Esophagus squamous epithelium (tissue), 5 donors: ENCODE measurements at regions not wholly inside any gene's neighbourhood (a gene's known extent, or its start where the extent isn't known, plus 50 kb on each side); places are given as distances from the start of the nearest gene placed in this dataset.

Source experiments
- DNase-seq: peaks from one replicate; lab custom pipeline; 2025; lab: John Stamatoyannopoulos, UW
- H3K27ac ChIP-seq, 4 donors: fragments of 200-600 bp; sonication (generic); one replicate each; pipeline ENCODE4 v1.5.1; 2016 to 2019; ENCODE audit warnings: mild to moderate bottlenecking in 1 of 4
- H3K27me3 ChIP-seq, 4 donors: fragments of 200-600 bp; sonication (generic); 1 replicate in 3 of 4; 2 replicates in 1 of 4; pipeline versions ENCODE4 v1.5.1 to v1.6.0; 2017 to 2021; ENCODE audit warnings: antibody characterized with exemption in 1 of 4
- H3K36me3 ChIP-seq, 3 donors: fragments of 200-600 bp; sonication (generic); one replicate each; pipeline ENCODE4 v1.5.1; 2016 to 2019
- H3K4me1 ChIP-seq, 3 donors: fragments of 200-600 bp; sonication (generic); one replicate each; pipeline ENCODE4 v1.5.1; 2017 to 2019
- H3K4me3 ChIP-seq, 4 donors: fragments of 200-600 bp; sonication (generic); 1 replicate in 3 of 4; 2 replicates in 1 of 4; pipeline ENCODE4 v1.5.1; 2016 to 2019; ENCODE audit warnings: mild to moderate bottlenecking in 2 of 4, moderate library complexity in 1 of 4
- H3K9me3 ChIP-seq, 3 donors: fragments of 200-600 bp; sonication (generic); one replicate each; pipeline ENCODE4 v1.5.1; 2016 to 2019
- CTCF ChIP-seq, 6 experiments: fragments of 450-650 bp in 4 of 6; fragments of 200-600 bp in 2 of 6; sonication (generic) in 2 of 6; IDR thresholded peaks; one replicate each; pipeline ENCODE4 v1.5.1; 2016 to 2019; ENCODE audit warnings: antibody characterized with exemption in 6 of 6, mild to moderate bottlenecking in 4 of 6, moderate library complexity in 4 of 6
- POLR2A ChIP-seq, 4 donors: fragments of 450-650 bp; IDR thresholded peaks; one replicate each; pipeline ENCODE4 v1.6.1; 2017; ENCODE audit warnings: antibody characterized with exemption in 4 of 4, mild to moderate bottlenecking in 4 of 4, moderate library complexity in 3 of 4
- WGBS, 2 donors: methylation state at CpG; one replicate each; pipeline ENCODE4 v1.1.5; 2018; 5-methylcytosine and 5-hydroxymethylcytosine counted together
- intact Hi-C: fragments of 100-400 bp; cut with DNase I; formaldehyde crosslinking; loops from one replicate; pipeline ENCODE4 v1.15.0; 2022
- donor health status: DM: yes; HTN: yes; CAD: no.

- DNase-seq = no peak
- Histone ChIP-seq H3K4me1 (no peaks in the 10 kb centered on the region), H3K4me3 (no peak overlapping the region), H3K9me3 (no peaks in the 10 kb centered on the region), H3K36me3 (no peaks in the 10 kb centered on the region), H3K27ac (no peak overlapping the region), H3K27me3 (peaks cover 0 to 18% (median 0%) of the 10 kb centered on the region in 4 donors)
- 69 to 85% methylated on average over 4 to 5 of the region's 8 CpGs for WGBS, 2 donors
- intact Hi-C loops = no loop called here
- no peak for TF ChIP-seq POLR2A (IDR thresholded peaks at IDR 0.05)
- TF ChIP-seq CTCF (IDR thresholded peaks at IDR 0.05) = no peak
Measured at GRCh38 chr11:134528453-134528852, 116.4 kb upstream of the B3GAT1 start.

- DNase-seq = no peak
- peaks cover 0 to 13% (median 0%) of the 10 kb centered on the region in 4 donors for H3K27me3 ChIP-seq
- 70 to 79% methylated on average over 10 to 16 of the region's 19 CpGs for WGBS, 2 donors
Measured at GRCh38 chr11:134527382-134528243, 115.6 kb upstream of the B3GAT1 start.

GRCh38 chr11:134524896-134525845 lies 113.1 kb upstream of the B3GAT1 start:
- TF ChIP-seq CTCF (IDR thresholded peaks at IDR 0.05) = no peak
- TF ChIP-seq POLR2A (IDR thresholded peaks at IDR 0.05) = no peak
- H3K36me3 ChIP-seq = no peaks in the 10 kb centered on the region
- H3K27me3 ChIP-seq = peaks cover 0 to 10% (median 0%) of the 10 kb centered on the region in 4 donors
- no peak overlapping the region for H3K27ac ChIP-seq
- no peak overlapping the region for H3K4me3 ChIP-seq
- H3K9me3 ChIP-seq = no peaks in the 10 kb centered on the region
- no peaks in the 10 kb centered on the region for H3K4me1 ChIP-seq
- no peak for DNase-seq
- WGBS, 2 donors = 75 to 76% methylated on average over 25 to 26 of the region's 28 CpGs
- intact Hi-C loops = no loop called here

More at GRCh38 chr11:134527382-134528243, 115.6 kb upstream of the B3GAT1 start:
- Histone ChIP-seq H3K9me3 (no peaks in the 10 kb centered on the region), H3K36me3 (no peaks in the 10 kb centered on the region), H3K27ac (no peak overlapping the region), H3K4me1 (no peaks in the 10 kb centered on the region), H3K4me3 (no peak overlapping the region)
- intact Hi-C loops = no loop called here
- TF ChIP-seq CTCF (IDR thresholded peaks at IDR 0.05) (no peak), POLR2A (IDR thresholded peaks at IDR 0.05) (no peak)

- intact Hi-C loops = no loop called here
- Histone ChIP-seq H3K9me3 (no peaks in the 10 kb centered on the region), H3K36me3 (no peaks in the 10 kb centered on the region), H3K4me1 (no peaks in the 10 kb centered on the region), H3K4me3 (no peak overlapping the region), H3K27ac (no peak overlapping the region), H3K27me3 (peaks cover 0 to 10% (median 0%) of the 10 kb centered on the region in 4 donors)
- TF ChIP-seq CTCF (IDR thresholded peaks at IDR 0.05) (no peak), POLR2A (IDR thresholded peaks at IDR 0.05) (no peak)
- no peak for DNase-seq
- 88 to 97% methylated on average over 4 to 7 of the region's 25 CpGs for WGBS, 2 donors
Measured at GRCh38 chr11:134524201-134524600, 112.2 kb upstream of the B3GAT1 start.
